ENCODE measurements at regions not wholly inside any gene's neighbourhood (a gene's known extent, or its start where the extent isn't known, plus 50 kb on each side); places are given as distances from the start of the nearest gene placed in this dataset.

DNA sequence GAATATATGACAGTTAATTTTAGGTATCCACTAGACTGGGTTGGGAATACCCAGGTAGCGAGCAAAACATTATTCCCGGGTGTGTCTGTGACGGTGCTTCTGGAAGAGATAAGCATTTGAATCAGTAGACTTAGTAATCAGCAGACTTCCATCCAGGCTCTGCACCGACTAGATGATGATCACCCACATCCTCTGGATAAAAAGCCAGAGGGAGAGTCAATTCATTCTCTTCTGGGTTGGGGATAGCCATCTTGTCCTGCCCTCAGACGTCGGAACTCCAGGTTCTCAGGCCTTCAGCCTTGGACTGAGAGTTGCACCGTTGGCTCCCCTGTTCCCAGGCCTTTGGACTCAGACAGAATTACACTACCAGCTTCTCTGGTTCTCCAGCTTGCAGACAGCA is 168.0 kb downstream of the PHLDA1 start:
- H3K4me1 ChIP-seq (replicated peaks in 1 of 2; ENCODE audit: control insufficient read depth in 2 of 2, insufficient read depth in 2 of 2, low read length in 2 of 2): no peaks in the 10 kb centered on the region
- H3K4me3 ChIP-seq: no peak overlapping the region
- ChIA-PET POLR2A (interaction anchor here (1.0 kb wide), 1 partner anchor 13 kb away, joined by 4 read pairs; no protein-coding TSS in a partner anchor), CTCF (ENCODE audit: low intra/inter-chr PET ratio) (no interaction called here)
- ATAC-seq (no peak), FAIRE-seq (no peak), DNase-seq (ENCODE audit: extremely low read depth in 1 of 4, low spot score in 3 of 4) (no peak)
- no peaks in the 10 kb centered on the region for H3K27me3 ChIP-seq (ENCODE audit: control insufficient read depth in 2 of 2, insufficient read depth in 2 of 2, low read length in 2 of 2)
- H3K9me3 ChIP-seq (replicated peaks; ENCODE audit: control insufficient read depth, insufficient read depth, low read depth, low read length): no peaks in the 10 kb centered on the region
- no peaks in the 10 kb centered on the region; the same call in 1 of the 2 replicates for H4K20me1 ChIP-seq (replicated peaks; ENCODE audit: control insufficient read depth, insufficient read depth, low read length)
- no peaks in the 10 kb centered on the region for H3K9me1 ChIP-seq (ENCODE audit: control insufficient read depth, insufficient read depth, low read length)
- TF ChIP-seq SETDB1 (IDR thresholded peaks at IDR 0.05; ENCODE audit: low read length) (no peak), MIER1 (IDR thresholded peaks at IDR 0.05; ENCODE audit: low read depth) (no peak), TCF3 (CRISPR knock-in tag; IDR thresholded peaks at IDR 0.05) (peak; percentile 28; the same call in 1 of the 2 replicates), SREBF1 (IDR thresholded peaks at IDR 0.05; ENCODE audit: borderline replicate concordance, low read depth, low read length) (no peak), PHF8 (IDR thresholded peaks at IDR 0.05; ENCODE audit: borderline replicate concordance, low read length) (no peak), ZNF766 (CRISPR knock-in tag; conservative IDR thresholded peaks at IDR 0.05) (no peak), CXXC5 (CRISPR knock-in tag; IDR thresholded peaks at IDR 0.05) (no peak), FOSL1 (tag; conservative IDR thresholded peaks at IDR 0.05) (peak; percentile 46)
- TF ChIP-seq, protein P1, sequence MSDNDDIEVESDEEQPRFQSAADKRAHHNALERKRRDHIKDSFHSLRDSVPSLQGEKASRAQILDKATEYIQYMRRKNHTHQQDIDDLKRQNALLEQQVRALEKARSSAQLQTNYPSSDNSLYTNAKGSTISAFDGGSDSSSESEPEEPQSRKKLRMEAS (CRISPR knock-in tag; IDR thresholded peaks at IDR 0.05): no peak
- no peaks in the 10 kb centered on the region for H3K36me3 ChIP-seq (ENCODE audit: control insufficient read depth, insufficient read depth, low read length)
- in situ Hi-C loops (cut with MboI): no loop called here
- no peaks in the 10 kb centered on the region for H3K79me2 ChIP-seq (ENCODE audit: control insufficient read depth, insufficient read depth, low read length)
- no peak overlapping the region for H3K9ac ChIP-seq (ENCODE audit: insufficient read depth in 1 of 2, low read depth in 2 of 2, low read length in 2 of 2)
- WGBS (ENCODE audit: insufficient coverage, low coverage, missing lambda C conversion rate): 2% methylated on average over 7 of the region's 7 CpGs
- no peak overlapping the region for H3K27ac ChIP-seq (ENCODE audit: extremely low read depth, low read depth, low read length)
- 0 out of 2 replicates have a peak overlapping the region, but pooled peaks have one; percentile 31 for H2AFZ ChIP-seq (ENCODE audit: low read depth, low read length)
- BruUV-seq (replicated peaks): no TSS peak
- no peak overlapping the region for H3K4me2 ChIP-seq (ENCODE audit: insufficient read depth, low read length)
- intact Hi-C loops (cut with micrococcal nuclease): no loop called here
